Effector memory CD8-positive, alpha-beta T cell (primary cell): ENCODE measurements at regions not wholly inside any gene's neighbourhood (a gene's known extent, or its start where the extent isn't known, plus 50 kb on each side); places are given as distances from the start of the nearest gene placed in this dataset.
"Not testable (repeated sequence)": the region's sequence is repeated elsewhere in the genome, so short reads cannot be mapped to it uniquely, and the experiment has no call there.

Experiments
- ATAC-seq: fragments of 150-1000 bp; cut with Tn5 transposase; replicated peaks from 2 replicates; pipeline ENCODE4 v1.10.0; 2021; ENCODE audit warnings: mild to moderate bottlenecking, moderate library complexity
- DNase-seq, 3 experiments: peaks; one replicate each; pipeline ENCODE4 v3.0.0; 2021
- H3K27ac Mint-ChIP-seq, 2 donors: one replicate each; pipeline ENCODE4 v1.8.0; 2022; ENCODE audit warnings: mild to moderate bottlenecking in 2 of 2, mixed read lengths in 2 of 2, moderate library complexity in 2 of 2
- H3K27me3 Mint-ChIP-seq, 2 donors: one replicate each; pipeline ENCODE4 v1.8.0; 2022; ENCODE audit warnings: mixed read lengths in 2 of 2
- H3K36me3 Mint-ChIP-seq: one replicate; pipeline ENCODE4 v1.8.0; 2022; ENCODE audit warnings: mild to moderate bottlenecking, moderate library complexity, mixed read lengths; ENCODE audit not compliant: insufficient read depth
- H3K4me1 Mint-ChIP-seq, 2 donors: one replicate each; pipeline ENCODE4 v1.8.0; 2022; ENCODE audit warnings: low read depth in 2 of 2, mixed read lengths in 2 of 2
- H3K4me3 Mint-ChIP-seq, 2 donors: one replicate each; pipeline ENCODE4 v1.8.0; 2022; ENCODE audit warnings: mild to moderate bottlenecking in 2 of 2, mixed read lengths in 2 of 2, moderate library complexity in 2 of 2
- H3K9me3 Mint-ChIP-seq, 2 donors: one replicate each; pipeline ENCODE4 v1.8.0; 2022; ENCODE audit warnings: mixed read lengths in 2 of 2

GRCh38 chr7:9124320-9124719 lies 690.9 kb downstream of the NXPH1 start:
- Mint-ChIP-seq H3K27ac (no peak overlapping the region), H3K27me3 (no peaks in the 10 kb centered on the region), H3K4me3 (no peak overlapping the region), H3K9me3 (peaks cover 1 to 10% of the 10 kb centered on the region in 2 donors), H3K36me3 (no peaks in the 10 kb centered on the region), H3K4me1 (no peaks in the 10 kb centered on the region)
- no peak for DNase-seq
- ATAC-seq, result no peak

- ATAC-seq, result no peak
- no peaks in the 10 kb centered on the region for H3K4me1 Mint-ChIP-seq
- H3K9me3 Mint-ChIP-seq, result peaks cover 3 to 10% of the 10 kb centered on the region in 2 donors
- H3K27ac Mint-ChIP-seq, result no peak overlapping the region
- DNase-seq, result no peak
- H3K36me3 Mint-ChIP-seq, result no peaks in the 10 kb centered on the region
- no peaks in the 10 kb centered on the region for H3K27me3 Mint-ChIP-seq
- H3K4me3 Mint-ChIP-seq, result no peak overlapping the region
Measured at GRCh38 chr7:9125246-9125645, 691.8 kb downstream of the NXPH1 start.

GRCh38 chr7:9127901-9128300 lies 694.5 kb downstream of the NXPH1 start:
- no peak for ATAC-seq
- Mint-ChIP-seq H3K9me3 (peaks cover 6 to 18% of the 10 kb centered on the region in 2 donors), H3K4me3 (no peak overlapping the region), H3K27ac (no peak overlapping the region), H3K27me3 (no peaks in the 10 kb centered on the region), H3K36me3 (no peaks in the 10 kb centered on the region), H3K4me1 (no peaks in the 10 kb centered on the region)
- no peak for DNase-seq

GRCh38 chr7:9148687-9149086 lies 715.3 kb downstream of the NXPH1 start:
- Mint-ChIP-seq H3K36me3 (no peaks in the 10 kb centered on the region), H3K4me3 (no peak overlapping the region), H3K27ac (no peak overlapping the region), H3K9me3 (peaks cover 0 to 6% of the 10 kb centered on the region in 2 donors), H3K4me1 (no peaks in the 10 kb centered on the region), H3K27me3 (no peaks in the 10 kb centered on the region)
- DNase-seq (no peak), ATAC-seq (no peak)

- Mint-ChIP-seq H3K4me3 (no peak overlapping the region), H3K9me3 (peaks cover 0 to 6% of the 10 kb centered on the region in 2 donors), H3K27ac (no peak overlapping the region), H3K27me3 (no peaks in the 10 kb centered on the region), H3K36me3 (no peaks in the 10 kb centered on the region), H3K4me1 (no peaks in the 10 kb centered on the region)
- DNase-seq, result no peak
- no peak for ATAC-seq
Measured at GRCh38 chr7:9149499-9150082, 716.2 kb downstream of the NXPH1 start.

GRCh38 chr7:9163691-9164090 lies 730.3 kb downstream of the NXPH1 start:
- not testable (repeated sequence) for H3K36me3 Mint-ChIP-seq, H3K4me3 Mint-ChIP-seq, ATAC-seq, H3K27me3 Mint-ChIP-seq, H3K9me3 Mint-ChIP-seq, H3K27ac Mint-ChIP-seq, DNase-seq, H3K4me1 Mint-ChIP-seq

GRCh38 chr7:9175871-9176270 lies 742.5 kb downstream of the NXPH1 start:
- ATAC-seq (no peak), DNase-seq (no peak)
- H3K36me3 Mint-ChIP-seq, result no peaks in the 10 kb centered on the region
- H3K27ac Mint-ChIP-seq, result no peak overlapping the region
- H3K4me1 Mint-ChIP-seq, result no peaks in the 10 kb centered on the region
- H3K9me3 Mint-ChIP-seq, result peaks cover 14 to 32% of the 10 kb centered on the region in 2 donors
- no peak overlapping the region for H3K4me3 Mint-ChIP-seq
- no peaks in the 10 kb centered on the region for H3K27me3 Mint-ChIP-seq

GRCh38 chr7:9181356-9181755 lies 747.9 kb downstream of the NXPH1 start:
- Mint-ChIP-seq H3K4me3 (no peak overlapping the region), H3K36me3 (no peaks in the 10 kb centered on the region), H3K4me1 (no peaks in the 10 kb centered on the region), H3K27me3 (no peaks in the 10 kb centered on the region), H3K9me3 (peaks cover 10 to 20% of the 10 kb centered on the region in 2 donors), H3K27ac (no peak overlapping the region)
- DNase-seq, result no peak
- no peak for ATAC-seq

GRCh38 chr7:9186730-9187129 lies 753.3 kb downstream of the NXPH1 start:
- Mint-ChIP-seq H3K4me3 (no peak overlapping the region), H3K27me3 (no peaks in the 10 kb centered on the region), H3K9me3 (peaks cover 0 to 6% of the 10 kb centered on the region in 2 donors), H3K4me1 (no peaks in the 10 kb centered on the region), H3K36me3 (peaks cover 3% of the 10 kb centered on the region), H3K27ac (no peak overlapping the region)
- ATAC-seq (no peak), DNase-seq (no peak)

GRCh38 chr7:9189703-9190102 lies 756.3 kb downstream of the NXPH1 start:
- no peak for ATAC-seq
- DNase-seq, result no peak
- H3K27ac Mint-ChIP-seq, result no peak overlapping the region
- no peak overlapping the region for H3K4me3 Mint-ChIP-seq
- H3K27me3 Mint-ChIP-seq, result no peaks in the 10 kb centered on the region
- no peaks in the 10 kb centered on the region for H3K4me1 Mint-ChIP-seq
- peaks cover 0 to 6% of the 10 kb centered on the region in 2 donors for H3K9me3 Mint-ChIP-seq
- peaks cover 3% of the 10 kb centered on the region for H3K36me3 Mint-ChIP-seq

- H3K9me3 Mint-ChIP-seq, result peaks cover 0 to 4% of the 10 kb centered on the region in 2 donors
- ATAC-seq (no peak), DNase-seq (no peak)
- no peaks in the 10 kb centered on the region for H3K4me1 Mint-ChIP-seq
- H3K36me3 Mint-ChIP-seq, result no peaks in the 10 kb centered on the region
- H3K27ac Mint-ChIP-seq, result no peak overlapping the region
- H3K27me3 Mint-ChIP-seq, result no peaks in the 10 kb centered on the region
- H3K4me3 Mint-ChIP-seq, result no peak overlapping the region
Measured at GRCh38 chr7:9192969-9193368, 759.6 kb downstream of the NXPH1 start.

- ATAC-seq, result no peak
- no peaks in the 10 kb centered on the region for H3K27me3 Mint-ChIP-seq
Measured at GRCh38 chr7:9200626-9201025, 767.2 kb downstream of the NXPH1 start.

GRCh38 chr7:9201928-9202327 lies 768.5 kb downstream of the NXPH1 start:
- Mint-ChIP-seq H3K9me3 (peaks cover 7 to 11% of the 10 kb centered on the region in 2 donors), H3K4me3 (no peak overlapping the region), H3K27ac (no peak overlapping the region), H3K36me3 (no peaks in the 10 kb centered on the region), H3K4me1 (no peaks in the 10 kb centered on the region), H3K27me3 (no peaks in the 10 kb centered on the region)
- DNase-seq (no peak), ATAC-seq (no peak)

More at GRCh38 chr7:9200626-9201025, 767.2 kb downstream of the NXPH1 start:
- H3K36me3 Mint-ChIP-seq, result no peaks in the 10 kb centered on the region
- no peak for DNase-seq
- no peaks in the 10 kb centered on the region for H3K4me1 Mint-ChIP-seq
- peaks cover 7 to 9% of the 10 kb centered on the region in 2 donors for H3K9me3 Mint-ChIP-seq
- H3K4me3 Mint-ChIP-seq, result no peak overlapping the region
- no peak overlapping the region for H3K27ac Mint-ChIP-seq

GRCh38 chr7:9204571-9204970 lies 771.2 kb downstream of the NXPH1 start:
- ATAC-seq, result no peak
- Mint-ChIP-seq H3K27me3 (no peaks in the 10 kb centered on the region), H3K4me3 (no peak overlapping the region)

GRCh38 chr7:9210114-9210513 lies 776.7 kb downstream of the NXPH1 start:
- peaks cover 0 to 7% of the 10 kb centered on the region in 2 donors for H3K9me3 Mint-ChIP-seq
- no peaks in the 10 kb centered on the region for H3K4me1 Mint-ChIP-seq
- H3K36me3 Mint-ChIP-seq, result no peaks in the 10 kb centered on the region
- DNase-seq (no peak), ATAC-seq (no peak)
- H3K27ac Mint-ChIP-seq, result no peak overlapping the region
- no peak overlapping the region for H3K4me3 Mint-ChIP-seq
- H3K27me3 Mint-ChIP-seq, result no peaks in the 10 kb centered on the region

More at GRCh38 chr7:9204571-9204970, 771.2 kb downstream of the NXPH1 start:
- Mint-ChIP-seq H3K9me3 (peaks cover 2 to 9% of the 10 kb centered on the region in 2 donors), H3K27ac (no peak overlapping the region), H3K4me1 (no peaks in the 10 kb centered on the region), H3K36me3 (no peaks in the 10 kb centered on the region)
- no peak for DNase-seq
